GM12801 (cell line): ENCODE measurements at regions not wholly inside any gene's neighbourhood (a gene's known extent, or its start where the extent isn't known, plus 50 kb on each side); places are given as distances from the start of the nearest gene placed in this dataset.

Source experiments
- TF ChIP-seq, protein P1 (sequence below): IDR thresholded peaks from one replicate; pipeline ENCODE4 v1.5.1; 2011; ENCODE audit warnings: control low read depth; ENCODE audit not compliant: insufficient read length; ENCODE audit errors: extremely low read depth

DNA sequence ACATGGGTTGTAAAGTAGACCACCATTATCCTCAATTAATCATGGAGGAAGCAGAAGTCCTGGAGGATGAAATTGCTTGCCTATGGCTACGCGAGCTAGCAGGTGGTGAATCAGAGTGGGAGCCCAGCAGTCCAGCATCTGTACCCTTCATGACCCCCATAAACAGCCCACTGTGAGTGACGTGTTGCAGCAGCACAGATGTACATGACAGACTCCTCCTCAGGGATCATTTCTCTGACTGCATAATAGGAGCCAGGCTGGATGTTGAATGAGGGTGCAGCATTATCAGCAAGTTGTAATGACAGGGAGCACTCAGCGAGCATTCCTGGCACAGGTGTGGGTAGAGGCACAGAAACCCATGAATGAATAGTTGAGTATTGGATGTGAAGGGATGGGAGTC, 339.3 kb downstream of the MYCN start:
- TF ChIP-seq, protein P1, sequence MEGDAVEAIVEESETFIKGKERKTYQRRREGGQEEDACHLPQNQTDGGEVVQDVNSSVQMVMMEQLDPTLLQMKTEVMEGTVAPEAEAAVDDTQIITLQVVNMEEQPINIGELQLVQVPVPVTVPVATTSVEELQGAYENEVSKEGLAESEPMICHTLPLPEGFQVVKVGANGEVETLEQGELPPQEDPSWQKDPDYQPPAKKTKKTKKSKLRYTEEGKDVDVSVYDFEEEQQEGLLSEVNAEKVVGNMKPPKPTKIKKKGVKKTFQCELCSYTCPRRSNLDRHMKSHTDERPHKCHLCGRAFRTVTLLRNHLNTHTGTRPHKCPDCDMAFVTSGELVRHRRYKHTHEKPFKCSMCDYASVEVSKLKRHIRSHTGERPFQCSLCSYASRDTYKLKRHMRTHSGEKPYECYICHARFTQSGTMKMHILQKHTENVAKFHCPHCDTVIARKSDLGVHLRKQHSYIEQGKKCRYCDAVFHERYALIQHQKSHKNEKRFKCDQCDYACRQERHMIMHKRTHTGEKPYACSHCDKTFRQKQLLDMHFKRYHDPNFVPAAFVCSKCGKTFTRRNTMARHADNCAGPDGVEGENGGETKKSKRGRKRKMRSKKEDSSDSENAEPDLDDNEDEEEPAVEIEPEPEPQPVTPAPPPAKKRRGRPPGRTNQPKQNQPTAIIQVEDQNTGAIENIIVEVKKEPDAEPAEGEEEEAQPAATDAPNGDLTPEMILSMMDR: no peak

DNA sequence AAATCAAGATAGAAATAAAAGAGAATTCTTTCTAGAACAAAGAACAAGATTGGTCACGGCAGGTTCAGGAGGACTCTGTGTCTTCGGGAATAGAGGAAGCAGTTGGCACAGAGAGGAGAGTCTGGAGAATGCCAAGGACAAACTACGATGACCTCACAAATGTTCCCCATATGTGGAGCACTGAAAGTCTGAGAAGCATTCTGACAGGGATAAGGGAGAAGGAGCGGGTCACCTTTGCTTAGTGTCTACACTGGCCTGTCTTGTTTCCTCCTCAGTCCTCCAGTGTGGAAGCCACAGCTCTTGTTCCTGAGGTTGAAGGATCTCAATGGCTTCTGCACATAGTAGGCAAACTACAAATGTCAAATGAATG, 338.8 kb downstream of the MYCN start:
- TF ChIP-seq, protein P1: no peak

DNA sequence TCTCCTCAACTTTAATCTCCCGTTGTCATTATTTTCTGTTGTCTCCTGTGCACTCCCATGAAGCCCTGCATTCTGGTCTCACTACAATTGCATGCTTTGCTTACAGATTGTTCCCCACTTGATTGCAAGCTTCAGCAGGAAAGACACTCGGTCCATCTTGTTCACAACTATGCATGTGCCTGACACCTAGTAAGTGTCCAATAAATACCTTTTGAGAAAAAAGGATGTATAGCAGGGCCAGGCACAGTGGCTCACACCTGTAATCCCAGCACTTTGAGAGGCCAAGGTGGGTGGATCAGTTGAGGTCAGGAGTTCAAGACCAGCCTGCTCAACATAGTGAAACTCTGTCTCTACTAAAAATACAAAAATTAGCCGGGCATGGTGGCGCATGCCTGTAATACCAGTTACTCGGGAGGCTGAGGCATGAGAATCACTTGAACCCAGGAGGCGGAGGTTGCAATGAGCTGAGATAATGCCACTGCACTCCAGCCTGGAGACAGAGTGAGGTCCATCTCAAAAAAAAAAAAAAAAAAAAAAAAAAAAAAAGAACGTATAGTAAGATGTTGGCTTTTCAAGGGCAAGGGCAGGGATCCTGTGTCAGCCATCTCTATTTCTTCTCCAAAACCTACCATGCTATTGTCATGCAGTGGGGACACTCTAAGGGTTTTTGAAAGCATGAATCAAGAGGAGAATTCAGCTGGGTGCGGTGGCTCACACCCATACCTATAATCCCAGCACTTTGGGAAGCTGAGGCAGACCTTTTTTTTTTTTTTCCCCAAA, 338.3 kb downstream of the MYCN start:
- TF ChIP-seq, protein P1: no peak

DNA sequence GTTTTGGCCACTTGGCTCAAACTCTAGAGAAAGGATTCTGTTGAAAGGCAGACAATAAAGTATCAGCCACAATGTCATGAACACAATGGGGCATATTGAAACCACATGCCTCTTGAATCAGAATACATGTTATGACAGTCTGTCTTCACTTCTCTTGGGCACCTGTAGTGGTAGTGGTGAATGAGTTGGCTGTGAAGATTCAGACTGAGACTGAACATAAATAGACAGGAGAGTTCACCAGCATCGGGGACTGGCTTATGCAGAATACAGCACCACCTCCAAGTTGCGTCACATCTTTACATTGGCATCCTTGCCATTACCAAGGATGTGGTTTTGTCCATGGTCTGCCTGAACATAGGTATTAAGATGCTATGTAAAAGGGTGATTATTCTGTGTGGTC, 336.8 kb downstream of the MYCN start:
- TF ChIP-seq, protein P1: no peak

- TF ChIP-seq, protein P1: no peak
Observed at GRCh38 chr2:16275661-16276060, 335.3 kb downstream of the MYCN start.

DNA sequence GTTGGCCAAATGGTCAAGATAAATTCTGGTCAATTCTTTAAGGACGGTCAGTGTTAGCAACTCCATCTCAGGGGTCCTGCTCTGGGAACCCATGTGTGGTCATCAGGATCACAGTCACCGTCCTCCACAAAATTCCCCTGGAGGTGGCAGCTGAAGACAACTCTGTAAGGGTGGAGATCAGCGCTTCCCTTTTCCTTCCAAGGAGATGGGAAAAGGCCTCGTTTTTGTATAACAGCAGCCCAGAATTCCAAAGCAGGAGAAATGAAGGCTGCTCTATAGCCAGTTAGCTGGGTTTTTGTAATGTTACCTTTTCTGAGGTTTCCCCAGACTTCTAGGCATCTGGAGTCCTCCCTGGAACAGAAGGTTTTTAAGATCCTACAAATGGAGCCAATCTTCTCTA, 334.8 kb downstream of the MYCN start:
- TF ChIP-seq, protein P1: no peak

- TF ChIP-seq, protein P1: no peak
Observed at GRCh38 chr2:16273111-16273510, 332.8 kb downstream of the MYCN start.
